SK-N-SH treated with all-trans-retinoic acid at 6 μM for 48 hours (cell line): ENCODE measurements at regions not wholly inside any gene's neighbourhood (a gene's known extent, or its start where the extent isn't known, plus 50 kb on each side); places are given as distances from the start of the nearest gene placed in this dataset.

ENCODE experiments used
- BACH2 ChIP-seq: fragments of 250-450 bp; sonication (Bioruptor Pico); IDR thresholded peaks from 2 replicates; pipeline ENCODE4 v1.9.0; 2021; ENCODE audit warnings: mild to moderate bottlenecking, borderline replicate concordance
- CREB5 ChIP-seq: fragments of 250-450 bp; sonication (Bioruptor Pico); IDR thresholded peaks from 2 replicates; pipeline ENCODE4 v1.5.1; 2020; ENCODE audit warnings: low read depth, mild to moderate bottlenecking, moderate library complexity
- CSDC2 ChIP-seq: fragments of 250-450 bp; sonication (Bioruptor Pico); IDR thresholded peaks from 2 replicates; pipeline ENCODE4 v1.5.0; 2020; ENCODE audit warnings: mild to moderate bottlenecking, moderate library complexity
- PATZ1 ChIP-seq: fragments of 250-450 bp; sonication (Bioruptor Pico); IDR thresholded peaks from 2 replicates; pipeline ENCODE4 v1.8.0; 2020; ENCODE audit warnings: mild to moderate bottlenecking, moderate library complexity, borderline replicate concordance
- SNAI2 ChIP-seq: fragments of 250-450 bp; sonication (Bioruptor Pico); IDR thresholded peaks from 2 replicates; pipeline ENCODE4 v1.5.0; 2020; ENCODE audit warnings: mild to moderate bottlenecking, moderate library complexity
- TCF4 ChIP-seq: fragments of 250-450 bp; sonication (Bioruptor Pico); IDR thresholded peaks from 2 replicates; pipeline ENCODE4 v1.8.0; 2021; ENCODE audit warnings: mild to moderate bottlenecking, moderate library complexity, borderline replicate concordance
- ZFP30 ChIP-seq: fragments of 450-650 bp; formaldehyde crosslinking; IDR thresholded peaks from 2 replicates; pipeline ENCODE4 v1.5.0; 2022; ENCODE audit warnings: mild to moderate bottlenecking, moderate library complexity
- ZNF8 ChIP-seq: fragments of 450-650 bp; formaldehyde crosslinking; IDR thresholded peaks from 2 replicates; pipeline ENCODE4 v1.5.0; 2020; ENCODE audit warnings: mild to moderate bottlenecking, moderate library complexity

DNA sequence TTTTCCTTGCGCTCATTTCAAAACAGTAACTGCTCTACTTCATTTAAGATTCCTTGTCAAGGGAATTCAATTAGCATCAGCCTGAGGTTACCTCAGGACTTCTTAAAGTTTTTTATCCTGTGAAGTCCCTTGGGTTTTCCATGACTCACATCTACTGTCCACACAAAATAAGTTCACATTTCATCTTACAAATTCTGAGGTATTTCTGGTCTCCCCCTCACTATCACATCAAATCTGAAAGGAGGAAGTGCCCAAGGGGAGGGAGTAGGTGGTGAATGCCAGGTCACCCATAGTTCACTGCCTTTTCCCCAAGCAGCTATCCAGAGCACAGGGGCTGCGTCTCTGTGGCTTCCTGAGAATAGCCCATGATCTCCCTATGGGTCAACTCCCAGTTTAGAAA, 227.1 kb upstream of the NREP start:
- TF ChIP-seq ZFP30 (CRISPR knock-in tag) (no peak), SNAI2 (no peak), TCF4 (CRISPR knock-in tag) (peak; percentile 16; the same call in 1 of the 2 replicates), BACH2 (CRISPR knock-in tag) (no peak), ZNF8 (CRISPR knock-in tag) (no peak), CSDC2 (CRISPR knock-in tag) (no peak), CREB5 (CRISPR knock-in tag) (peak; percentile 84), PATZ1 (CRISPR knock-in tag) (peak; percentile 48; the same call in 1 of the 2 replicates)
